ENCODE measurements at regions not wholly inside any gene's neighbourhood (a gene's known extent, or its start where the extent isn't known, plus 50 kb on each side); places are given as distances from the start of the nearest gene placed in this dataset.
"Not testable (repeated sequence)": the region's sequence is repeated elsewhere in the genome, so short reads cannot be mapped to it uniquely, and the experiment has no call there.

DNA sequence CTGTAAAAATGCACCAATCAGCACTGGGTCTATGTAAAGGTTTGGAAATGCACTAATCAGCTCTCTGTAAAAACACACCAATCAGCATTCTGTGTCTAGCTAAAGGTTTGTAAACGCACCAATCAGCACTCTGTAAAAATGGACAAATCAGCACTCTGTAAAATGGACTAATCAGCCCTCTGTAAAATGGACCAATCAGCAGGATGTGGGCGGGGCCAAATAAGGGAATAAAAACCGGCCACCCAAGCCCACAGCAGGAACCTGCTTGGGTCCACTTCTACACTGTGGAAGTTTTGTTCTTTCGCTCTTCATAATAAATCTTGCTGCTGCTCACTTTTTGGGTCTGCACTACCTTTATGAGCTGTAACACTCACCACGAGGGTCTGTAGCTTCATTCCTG, 101.0 kb downstream of the SMC2 start:
- TF ChIP-seq, protein P1, sequence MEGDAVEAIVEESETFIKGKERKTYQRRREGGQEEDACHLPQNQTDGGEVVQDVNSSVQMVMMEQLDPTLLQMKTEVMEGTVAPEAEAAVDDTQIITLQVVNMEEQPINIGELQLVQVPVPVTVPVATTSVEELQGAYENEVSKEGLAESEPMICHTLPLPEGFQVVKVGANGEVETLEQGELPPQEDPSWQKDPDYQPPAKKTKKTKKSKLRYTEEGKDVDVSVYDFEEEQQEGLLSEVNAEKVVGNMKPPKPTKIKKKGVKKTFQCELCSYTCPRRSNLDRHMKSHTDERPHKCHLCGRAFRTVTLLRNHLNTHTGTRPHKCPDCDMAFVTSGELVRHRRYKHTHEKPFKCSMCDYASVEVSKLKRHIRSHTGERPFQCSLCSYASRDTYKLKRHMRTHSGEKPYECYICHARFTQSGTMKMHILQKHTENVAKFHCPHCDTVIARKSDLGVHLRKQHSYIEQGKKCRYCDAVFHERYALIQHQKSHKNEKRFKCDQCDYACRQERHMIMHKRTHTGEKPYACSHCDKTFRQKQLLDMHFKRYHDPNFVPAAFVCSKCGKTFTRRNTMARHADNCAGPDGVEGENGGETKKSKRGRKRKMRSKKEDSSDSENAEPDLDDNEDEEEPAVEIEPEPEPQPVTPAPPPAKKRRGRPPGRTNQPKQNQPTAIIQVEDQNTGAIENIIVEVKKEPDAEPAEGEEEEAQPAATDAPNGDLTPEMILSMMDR (IDR thresholded peaks at IDR 0.05) = not testable (repeated sequence)
- not testable (repeated sequence) for TF ChIP-seq POLR2A (IDR thresholded peaks at IDR 0.05; ENCODE audit: low read depth); POLR2AphosphoS5 (IDR thresholded peaks at IDR 0.05); EP300 (IDR thresholded peaks at IDR 0.05)
